Central memory CD8-positive, alpha-beta T cell (primary cell): ENCODE measurements at regions not wholly inside any gene's neighbourhood (a gene's known extent, or its start where the extent isn't known, plus 50 kb on each side); places are given as distances from the start of the nearest gene placed in this dataset.

Experiments used
- ATAC-seq: fragments of 150-1000 bp; cut with Tn5 transposase; replicated peaks from 2 replicates; pipeline ENCODE4 v1.10.0; 2022; ENCODE audit warnings: mild to moderate bottlenecking, moderate FRiP score, moderate number of reproducible peaks; ENCODE audit not compliant: poor library complexity, severe bottlenecking; ENCODE audit errors: extremely low read depth
- DNase-seq, 2 donors: peaks; one replicate each; pipeline ENCODE4 v3.0.0; 2021; ENCODE audit warnings: low spot score in 2 of 2
- H3K27ac Mint-ChIP-seq: one replicate; pipeline ENCODE4 v1.8.0; 2022; ENCODE audit warnings: low read depth, mild to moderate bottlenecking, moderate library complexity, mixed read lengths
- H3K27me3 Mint-ChIP-seq: one replicate; pipeline ENCODE4 v1.8.0; 2022; ENCODE audit warnings: mixed read lengths
- H3K36me3 Mint-ChIP-seq: one replicate; pipeline ENCODE4 v1.8.0; 2022; ENCODE audit warnings: mild to moderate bottlenecking, moderate library complexity, mixed read lengths; ENCODE audit not compliant: insufficient read depth
- H3K4me1 Mint-ChIP-seq: one replicate; pipeline ENCODE4 v1.8.0; 2022; ENCODE audit warnings: mixed read lengths
- H3K4me3 Mint-ChIP-seq: one replicate; pipeline ENCODE4 v1.8.0; 2022; ENCODE audit warnings: mild to moderate bottlenecking, moderate library complexity, mixed read lengths
- H3K9me3 Mint-ChIP-seq: one replicate; pipeline ENCODE4 v1.8.0; 2022; ENCODE audit warnings: mixed read lengths

- Mint-ChIP-seq H3K9me3 (no peaks in the 10 kb centered on the region), H3K36me3 (no peaks in the 10 kb centered on the region), H3K4me3 (no peak overlapping the region), H3K27me3 (peaks cover 62% of the 10 kb centered on the region), H3K4me1 (no peaks in the 10 kb centered on the region), H3K27ac (no peak overlapping the region)
- ATAC-seq (no peak), DNase-seq (no peak)
Observed at GRCh38 chr1:229940684-229941083, 126.4 kb upstream of the GALNT2 start.

- H3K4me3 Mint-ChIP-seq, result no peak overlapping the region
- peaks cover 64% of the 10 kb centered on the region for H3K27me3 Mint-ChIP-seq
- no peaks in the 10 kb centered on the region for H3K9me3 Mint-ChIP-seq
- H3K27ac Mint-ChIP-seq, result no peak overlapping the region
- H3K36me3 Mint-ChIP-seq, result no peaks in the 10 kb centered on the region
- DNase-seq (no peak), ATAC-seq (no peak)
- H3K4me1 Mint-ChIP-seq, result no peaks in the 10 kb centered on the region
Observed at GRCh38 chr1:229941160-229941559, 125.9 kb upstream of the GALNT2 start.

- H3K4me3 Mint-ChIP-seq, result no peak overlapping the region
- H3K27ac Mint-ChIP-seq, result no peak overlapping the region
- no peak for DNase-seq
- peaks cover 64% of the 10 kb centered on the region for H3K27me3 Mint-ChIP-seq
- ATAC-seq, result no peak
- H3K4me1 Mint-ChIP-seq, result no peaks in the 10 kb centered on the region
- H3K9me3 Mint-ChIP-seq, result no peaks in the 10 kb centered on the region
- H3K36me3 Mint-ChIP-seq, result no peaks in the 10 kb centered on the region
Observed at GRCh38 chr1:229941831-229942230, 125.2 kb upstream of the GALNT2 start.

- H3K27me3 Mint-ChIP-seq, result peaks cover 64% of the 10 kb centered on the region
- no peaks in the 10 kb centered on the region for H3K36me3 Mint-ChIP-seq
- no peaks in the 10 kb centered on the region for H3K9me3 Mint-ChIP-seq
- H3K4me3 Mint-ChIP-seq, result no peak overlapping the region
- no peaks in the 10 kb centered on the region for H3K4me1 Mint-ChIP-seq
- DNase-seq (no peak), ATAC-seq (no peak)
- no peak overlapping the region for H3K27ac Mint-ChIP-seq
Observed at GRCh38 chr1:229942501-229942900, 124.5 kb upstream of the GALNT2 start.

GRCh38 chr1:229943148-229943714 lies 123.8 kb upstream of the GALNT2 start:
- H3K4me1 Mint-ChIP-seq, result no peaks in the 10 kb centered on the region
- ATAC-seq, result no peak
- H3K36me3 Mint-ChIP-seq, result no peaks in the 10 kb centered on the region
- H3K9me3 Mint-ChIP-seq, result no peaks in the 10 kb centered on the region
- H3K4me3 Mint-ChIP-seq, result no peak overlapping the region
- H3K27me3 Mint-ChIP-seq, result peaks cover 64% of the 10 kb centered on the region
- no peak for DNase-seq
- H3K27ac Mint-ChIP-seq, result no peak overlapping the region

GRCh38 chr1:229943988-229944743 lies 122.9 kb upstream of the GALNT2 start:
- DNase-seq (no peak), ATAC-seq (no peak)
- Mint-ChIP-seq H3K27ac (no peak overlapping the region), H3K9me3 (no peaks in the 10 kb centered on the region), H3K4me3 (no peak overlapping the region), H3K27me3 (peaks cover 74% of the 10 kb centered on the region), H3K36me3 (no peaks in the 10 kb centered on the region), H3K4me1 (no peaks in the 10 kb centered on the region)

GRCh38 chr1:229945795-229946194 lies 121.2 kb upstream of the GALNT2 start:
- Mint-ChIP-seq H3K27me3 (peaks cover 63% of the 10 kb centered on the region), H3K4me1 (no peaks in the 10 kb centered on the region), H3K27ac (no peak overlapping the region), H3K9me3 (no peaks in the 10 kb centered on the region), H3K4me3 (no peak overlapping the region), H3K36me3 (no peaks in the 10 kb centered on the region)
- DNase-seq (no peak), ATAC-seq (no peak)

- H3K36me3 Mint-ChIP-seq, result no peaks in the 10 kb centered on the region
- no peak overlapping the region for H3K27ac Mint-ChIP-seq
- no peak overlapping the region for H3K4me3 Mint-ChIP-seq
- H3K27me3 Mint-ChIP-seq, result peaks cover 58% of the 10 kb centered on the region
- H3K9me3 Mint-ChIP-seq, result no peaks in the 10 kb centered on the region
- ATAC-seq (no peak), DNase-seq (no peak)
- no peaks in the 10 kb centered on the region for H3K4me1 Mint-ChIP-seq
Observed at GRCh38 chr1:229947968-229948367, 119.1 kb upstream of the GALNT2 start.

- no peak for ATAC-seq
- no peak for DNase-seq
- Mint-ChIP-seq H3K27me3 (peaks cover 58% of the 10 kb centered on the region), H3K4me3 (no peak overlapping the region), H3K27ac (no peak overlapping the region), H3K36me3 (no peaks in the 10 kb centered on the region), H3K4me1 (no peaks in the 10 kb centered on the region), H3K9me3 (no peaks in the 10 kb centered on the region)
Observed at GRCh38 chr1:229948438-229948837, 118.6 kb upstream of the GALNT2 start.

- Mint-ChIP-seq H3K36me3 (no peaks in the 10 kb centered on the region), H3K27ac (no peak overlapping the region), H3K4me1 (no peaks in the 10 kb centered on the region), H3K9me3 (no peaks in the 10 kb centered on the region), H3K27me3 (peaks cover 48% of the 10 kb centered on the region), H3K4me3 (no peak overlapping the region)
- DNase-seq, result no peak
- no peak for ATAC-seq
Observed at GRCh38 chr1:229949500-229949899, 117.5 kb upstream of the GALNT2 start.

GRCh38 chr1:229950020-229950419 lies 117.0 kb upstream of the GALNT2 start:
- Mint-ChIP-seq H3K27ac (no peak overlapping the region), H3K36me3 (no peaks in the 10 kb centered on the region), H3K9me3 (no peaks in the 10 kb centered on the region)

GRCh38 chr1:229950908-229951307 lies 116.1 kb upstream of the GALNT2 start:
- no peaks in the 10 kb centered on the region for H3K4me1 Mint-ChIP-seq
- no peak for ATAC-seq
- H3K36me3 Mint-ChIP-seq, result no peaks in the 10 kb centered on the region
- H3K4me3 Mint-ChIP-seq, result no peak overlapping the region
- H3K27me3 Mint-ChIP-seq, result peaks cover 37% of the 10 kb centered on the region
- H3K9me3 Mint-ChIP-seq, result no peaks in the 10 kb centered on the region
- no peak for DNase-seq
- no peak overlapping the region for H3K27ac Mint-ChIP-seq

More at GRCh38 chr1:229950020-229950419, 117.0 kb upstream of the GALNT2 start:
- ATAC-seq (no peak), DNase-seq (no peak)
- Mint-ChIP-seq H3K4me1 (no peaks in the 10 kb centered on the region), H3K4me3 (no peak overlapping the region), H3K27me3 (peaks cover 45% of the 10 kb centered on the region)

GRCh38 chr1:229951856-229952534 lies 115.0 kb upstream of the GALNT2 start:
- no peak for ATAC-seq

More at GRCh38 chr1:229951856-229952534, 115.0 kb upstream of the GALNT2 start:
- Mint-ChIP-seq H3K9me3 (no peaks in the 10 kb centered on the region), H3K27me3 (peaks cover 46% of the 10 kb centered on the region), H3K36me3 (no peaks in the 10 kb centered on the region), H3K27ac (no peak overlapping the region), H3K4me3 (no peak overlapping the region), H3K4me1 (no peaks in the 10 kb centered on the region)
- DNase-seq, result no peak
